SK-N-SH treated with all-trans-retinoic acid at 6 μM for 48 hours (cell line): ENCODE measurements at regions not wholly inside any gene's neighbourhood (a gene's known extent, or its start where the extent isn't known, plus 50 kb on each side); places are given as distances from the start of the nearest gene placed in this dataset.

Experiments
- ATAC-seq: fragments of 200-7000 bp; cut with Tn5 transposase; 3 replicates; pipeline ENCODE4 v1.9.1; 2020; ENCODE audit warnings: mild to moderate bottlenecking, moderate library complexity
- ARNTL ChIP-seq: fragments of 450-650 bp; formaldehyde crosslinking; IDR thresholded peaks from 2 replicates; pipeline ENCODE4 v1.5.0; 2020; ENCODE audit warnings: low read depth, mild to moderate bottlenecking, moderate library complexity, borderline replicate concordance
- BACH2 ChIP-seq: fragments of 250-450 bp; sonication (Bioruptor Pico); IDR thresholded peaks from 2 replicates; pipeline ENCODE4 v1.9.0; 2021; ENCODE audit warnings: mild to moderate bottlenecking, borderline replicate concordance
- CSDC2 ChIP-seq: fragments of 250-450 bp; sonication (Bioruptor Pico); IDR thresholded peaks from 2 replicates; pipeline ENCODE4 v1.5.0; 2020; ENCODE audit warnings: mild to moderate bottlenecking, moderate library complexity
- ESRRG ChIP-seq: fragments of 250-450 bp; sonication (Bioruptor Pico); IDR thresholded peaks from 2 replicates; pipeline ENCODE4 v1.6.1; 2021; ENCODE audit warnings: mild to moderate bottlenecking
- GLIS3 ChIP-seq: fragments of 250-450 bp; sonication (Bioruptor Pico); IDR thresholded peaks from 2 replicates; pipeline ENCODE4 v1.5.0; 2020; ENCODE audit warnings: mild to moderate bottlenecking, moderate library complexity
- ISL1 ChIP-seq: fragments of 250-450 bp; sonication (Bioruptor Pico); IDR thresholded peaks from 2 replicates; pipeline ENCODE4 v2.1.2; 2022; ENCODE audit warnings: mild to moderate bottlenecking, moderate library complexity
- OSR1 ChIP-seq: fragments of 250-450 bp; sonication (Bioruptor Pico); IDR thresholded peaks from 2 replicates; pipeline ENCODE4 v1.8.0; 2022; ENCODE audit warnings: moderate library complexity, mild to moderate bottlenecking, inconsistent platforms
- PPARA ChIP-seq: fragments of 250-450 bp; sonication (Bioruptor Pico); IDR thresholded peaks from 2 replicates; pipeline ENCODE4 v1.5.0; 2020; ENCODE audit warnings: mild to moderate bottlenecking, borderline replicate concordance
- SNAI2 ChIP-seq: fragments of 250-450 bp; sonication (Bioruptor Pico); IDR thresholded peaks from 2 replicates; pipeline ENCODE4 v1.5.0; 2020; ENCODE audit warnings: mild to moderate bottlenecking, moderate library complexity
- TCF4 ChIP-seq: fragments of 250-450 bp; sonication (Bioruptor Pico); IDR thresholded peaks from 2 replicates; pipeline ENCODE4 v1.8.0; 2021; ENCODE audit warnings: mild to moderate bottlenecking, moderate library complexity, borderline replicate concordance
- TOX ChIP-seq: fragments of 250-450 bp; sonication (Bioruptor Pico); IDR thresholded peaks from 2 replicates; pipeline ENCODE4 v1.8.0; 2021; ENCODE audit warnings: mild to moderate bottlenecking, moderate library complexity, borderline replicate concordance
- ZC3H10 ChIP-seq: fragments of 250-450 bp; sonication (Bioruptor Pico); IDR thresholded peaks from 2 replicates; pipeline ENCODE4 v1.5.1; 2021; ENCODE audit warnings: mild to moderate bottlenecking, moderate library complexity
- ZFP3 ChIP-seq: fragments of 250-450 bp; sonication (Bioruptor Pico); IDR thresholded peaks from 2 replicates; pipeline ENCODE4 v1.5.0; 2020; ENCODE audit warnings: mild to moderate bottlenecking, moderate library complexity
- ZFP30 ChIP-seq: fragments of 450-650 bp; formaldehyde crosslinking; IDR thresholded peaks from 2 replicates; pipeline ENCODE4 v1.5.0; 2022; ENCODE audit warnings: mild to moderate bottlenecking, moderate library complexity
- ZNF565 ChIP-seq: fragments of 450-650 bp; formaldehyde crosslinking; conservative IDR thresholded peaks from 2 replicates; pipeline ENCODE4 v1.5.0; 2020; ENCODE audit warnings: low read depth, mild to moderate bottlenecking, moderate library complexity
- ZNF70 ChIP-seq: fragments of 450-650 bp; formaldehyde crosslinking; IDR thresholded peaks from 2 replicates; pipeline ENCODE4 v1.5.0; 2020; ENCODE audit warnings: mild to moderate bottlenecking, moderate library complexity
- ZNF8 ChIP-seq: fragments of 450-650 bp; formaldehyde crosslinking; IDR thresholded peaks from 2 replicates; pipeline ENCODE4 v1.5.0; 2020; ENCODE audit warnings: mild to moderate bottlenecking, moderate library complexity
- TF ChIP-seq, protein P1 (sequence below): fragments of 250-450 bp; sonication (Bioruptor Pico); IDR thresholded peaks from 2 replicates; pipeline ENCODE4 v1.5.1; 2021; ENCODE audit warnings: mild to moderate bottlenecking, moderate library complexity
- TF ChIP-seq, protein P2 (sequence below): fragments of 250-450 bp; sonication (Bioruptor Pico); IDR thresholded peaks from 2 replicates; pipeline ENCODE4 v1.5.1; 2020; ENCODE audit warnings: low read depth, mild to moderate bottlenecking, moderate library complexity
- TF ChIP-seq, protein P3 (sequence below): fragments of 250-450 bp; sonication (Bioruptor Pico); IDR thresholded peaks from 2 replicates; pipeline ENCODE4 v1.5.0; 2020; ENCODE audit warnings: mild to moderate bottlenecking, moderate library complexity
- TF ChIP-seq, protein P4 (sequence below): fragments of 250-450 bp; sonication (Bioruptor Pico); IDR thresholded peaks from 2 replicates; pipeline ENCODE4 v1.8.0; 2021; ENCODE audit warnings: low read depth, mild to moderate bottlenecking, moderate library complexity, borderline replicate concordance
- TF ChIP-seq, protein P5 (sequence below): fragments of 250-450 bp; sonication (Bioruptor Pico); IDR thresholded peaks from 2 replicates; pipeline ENCODE4 v1.8.0; 2020; ENCODE audit warnings: mild to moderate bottlenecking, moderate library complexity, borderline replicate concordance

DNA sequence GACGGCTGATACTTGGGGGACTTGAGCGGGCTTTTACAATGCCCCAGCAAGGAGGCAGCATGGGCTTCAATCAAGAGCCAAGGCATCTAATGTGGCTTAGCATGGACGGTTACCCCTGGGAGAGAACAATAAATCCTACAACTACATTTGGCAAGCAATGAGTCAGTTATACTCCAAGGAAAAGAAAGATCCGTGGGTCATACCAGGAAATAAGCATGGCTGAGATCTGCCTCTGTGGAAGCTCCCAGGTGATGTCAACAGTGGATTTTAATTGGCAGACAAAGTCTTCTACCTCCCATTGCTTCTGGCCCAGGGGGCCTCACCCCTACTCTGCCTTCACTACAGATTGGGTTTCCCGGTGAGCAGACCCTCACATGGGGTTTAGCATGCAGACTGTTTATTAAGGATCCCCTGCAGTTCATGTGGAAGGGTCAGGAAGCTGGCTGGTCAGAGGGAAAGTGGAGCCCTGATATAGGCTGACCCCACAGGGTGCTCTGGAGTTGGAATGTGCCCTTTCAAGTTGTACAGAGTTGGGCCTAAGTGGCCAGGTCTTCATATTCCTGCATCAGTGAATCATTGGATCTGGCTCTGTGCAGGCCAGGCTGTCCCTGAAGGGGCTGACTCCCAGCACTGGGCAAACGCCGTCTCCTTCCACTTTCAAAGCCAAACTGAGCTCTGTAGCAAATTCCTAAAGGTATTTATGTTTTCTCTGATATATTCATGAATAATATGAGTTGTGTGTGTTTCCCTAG, 91.3 kb upstream of the GGTLC1 start:
- TF ChIP-seq, protein P1, sequence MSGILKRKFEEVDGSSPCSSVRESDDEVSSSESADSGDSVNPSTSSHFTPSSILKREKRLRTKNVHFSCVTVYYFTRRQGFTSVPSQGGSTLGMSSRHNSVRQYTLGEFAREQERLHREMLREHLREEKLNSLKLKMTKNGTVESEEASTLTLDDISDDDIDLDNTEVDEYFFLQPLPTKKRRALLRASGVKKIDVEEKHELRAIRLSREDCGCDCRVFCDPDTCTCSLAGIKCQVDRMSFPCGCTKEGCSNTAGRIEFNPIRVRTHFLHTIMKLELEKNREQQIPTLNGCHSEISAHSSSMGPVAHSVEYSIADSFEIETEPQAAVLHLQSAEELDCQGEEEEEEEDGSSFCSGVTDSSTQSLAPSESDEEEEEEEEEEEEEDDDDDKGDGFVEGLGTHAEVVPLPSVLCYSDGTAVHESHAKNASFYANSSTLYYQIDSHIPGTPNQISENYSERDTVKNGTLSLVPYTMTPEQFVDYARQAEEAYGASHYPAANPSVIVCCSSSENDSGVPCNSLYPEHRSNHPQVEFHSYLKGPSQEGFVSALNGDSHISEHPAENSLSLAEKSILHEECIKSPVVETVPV (CRISPR knock-in tag), result no peak
- TF ChIP-seq ZFP3 (CRISPR knock-in tag) (no peak), OSR1 (CRISPR knock-in tag) (no peak), TOX (CRISPR knock-in tag) (no peak), GLIS3 (CRISPR knock-in tag) (no peak), ISL1 (CRISPR knock-in tag) (no peak), ZNF70 (CRISPR knock-in tag) (no peak), ZNF8 (CRISPR knock-in tag) (no peak), BACH2 (CRISPR knock-in tag) (no peak), ZC3H10 (CRISPR knock-in tag) (no peak), TCF4 (CRISPR knock-in tag) (no peak), ZNF565 (CRISPR knock-in tag) (no peak), ARNTL (CRISPR knock-in tag) (no peak), ZFP30 (CRISPR knock-in tag) (no peak), ESRRG (no peak), SNAI2 (CRISPR knock-in tag) (no peak)
- TF ChIP-seq, protein P2, sequence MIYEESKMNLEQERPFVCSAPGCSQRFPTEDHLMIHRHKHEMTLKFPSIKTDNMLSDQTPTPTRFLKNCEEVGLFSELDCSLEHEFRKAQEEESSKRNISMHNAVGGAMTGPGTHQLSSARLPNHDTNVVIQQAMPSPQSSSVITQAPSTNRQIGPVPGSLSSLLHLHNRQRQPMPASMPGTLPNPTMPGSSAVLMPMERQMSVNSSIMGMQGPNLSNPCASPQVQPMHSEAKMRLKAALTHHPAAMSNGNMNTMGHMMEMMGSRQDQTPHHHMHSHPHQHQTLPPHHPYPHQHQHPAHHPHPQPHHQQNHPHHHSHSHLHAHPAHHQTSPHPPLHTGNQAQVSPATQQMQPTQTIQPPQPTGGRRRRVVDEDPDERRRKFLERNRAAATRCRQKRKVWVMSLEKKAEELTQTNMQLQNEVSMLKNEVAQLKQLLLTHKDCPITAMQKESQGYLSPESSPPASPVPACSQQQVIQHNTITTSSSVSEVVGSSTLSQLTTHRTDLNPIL, result no peak
- TF ChIP-seq, protein P3, sequence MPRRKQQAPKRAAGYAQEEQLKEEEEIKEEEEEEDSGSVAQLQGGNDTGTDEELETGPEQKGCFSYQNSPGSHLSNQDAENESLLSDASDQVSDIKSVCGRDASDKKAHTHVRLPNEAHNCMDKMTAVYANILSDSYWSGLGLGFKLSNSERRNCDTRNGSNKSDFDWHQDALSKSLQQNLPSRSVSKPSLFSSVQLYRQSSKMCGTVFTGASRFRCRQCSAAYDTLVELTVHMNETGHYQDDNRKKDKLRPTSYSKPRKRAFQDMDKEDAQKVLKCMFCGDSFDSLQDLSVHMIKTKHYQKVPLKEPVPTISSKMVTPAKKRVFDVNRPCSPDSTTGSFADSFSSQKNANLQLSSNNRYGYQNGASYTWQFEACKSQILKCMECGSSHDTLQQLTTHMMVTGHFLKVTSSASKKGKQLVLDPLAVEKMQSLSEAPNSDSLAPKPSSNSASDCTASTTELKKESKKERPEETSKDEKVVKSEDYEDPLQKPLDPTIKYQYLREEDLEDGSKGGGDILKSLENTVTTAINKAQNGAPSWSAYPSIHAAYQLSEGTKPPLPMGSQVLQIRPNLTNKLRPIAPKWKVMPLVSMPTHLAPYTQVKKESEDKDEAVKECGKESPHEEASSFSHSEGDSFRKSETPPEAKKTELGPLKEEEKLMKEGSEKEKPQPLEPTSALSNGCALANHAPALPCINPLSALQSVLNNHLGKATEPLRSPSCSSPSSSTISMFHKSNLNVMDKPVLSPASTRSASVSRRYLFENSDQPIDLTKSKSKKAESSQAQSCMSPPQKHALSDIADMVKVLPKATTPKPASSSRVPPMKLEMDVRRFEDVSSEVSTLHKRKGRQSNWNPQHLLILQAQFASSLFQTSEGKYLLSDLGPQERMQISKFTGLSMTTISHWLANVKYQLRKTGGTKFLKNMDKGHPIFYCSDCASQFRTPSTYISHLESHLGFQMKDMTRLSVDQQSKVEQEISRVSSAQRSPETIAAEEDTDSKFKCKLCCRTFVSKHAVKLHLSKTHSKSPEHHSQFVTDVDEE (CRISPR knock-in tag), result no peak
- TF ChIP-seq, protein P4, sequence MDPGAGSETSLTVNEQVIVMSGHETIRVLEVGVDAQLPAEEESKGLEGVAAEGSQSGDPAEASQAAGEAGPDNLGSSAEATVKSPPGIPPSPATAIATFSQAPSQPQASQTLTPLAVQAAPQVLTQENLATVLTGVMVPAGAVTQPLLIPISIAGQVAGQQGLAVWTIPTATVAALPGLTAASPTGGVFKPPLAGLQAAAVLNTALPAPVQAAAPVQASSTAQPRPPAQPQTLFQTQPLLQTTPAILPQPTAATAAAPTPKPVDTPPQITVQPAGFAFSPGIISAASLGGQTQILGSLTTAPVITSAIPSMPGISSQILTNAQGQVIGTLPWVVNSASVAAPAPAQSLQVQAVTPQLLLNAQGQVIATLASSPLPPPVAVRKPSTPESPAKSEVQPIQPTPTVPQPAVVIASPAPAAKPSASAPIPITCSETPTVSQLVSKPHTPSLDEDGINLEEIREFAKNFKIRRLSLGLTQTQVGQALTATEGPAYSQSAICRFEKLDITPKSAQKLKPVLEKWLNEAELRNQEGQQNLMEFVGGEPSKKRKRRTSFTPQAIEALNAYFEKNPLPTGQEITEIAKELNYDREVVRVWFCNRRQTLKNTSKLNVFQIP, result no peak
- no peak for ATAC-seq

DNA sequence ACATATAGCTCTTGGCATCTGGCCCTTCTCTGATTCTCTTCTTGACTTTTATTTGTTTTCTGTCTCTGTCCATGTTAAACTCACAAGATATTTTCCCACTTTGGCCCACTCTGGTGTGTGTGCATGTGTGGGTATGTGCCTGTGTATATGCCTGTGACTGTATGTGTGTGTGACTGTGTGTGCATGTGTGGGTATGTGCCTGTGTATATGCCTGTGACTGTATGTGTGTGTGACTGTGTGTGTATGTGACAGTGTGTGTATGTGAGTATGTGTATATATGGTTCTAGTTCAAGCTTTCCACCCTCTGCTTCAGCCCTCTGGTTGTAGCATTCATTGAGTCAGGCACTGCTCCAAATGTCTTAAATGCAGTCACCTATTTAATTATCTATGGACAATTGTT, 88.6 kb upstream of the GGTLC1 start:
- no peak for ATAC-seq
- TF ChIP-seq ZNF565 (CRISPR knock-in tag) (no peak), ARNTL (CRISPR knock-in tag) (no peak), ISL1 (CRISPR knock-in tag) (no peak), CSDC2 (no peak), ZFP3 (CRISPR knock-in tag) (no peak), ZFP30 (CRISPR knock-in tag) (no peak), ZNF70 (CRISPR knock-in tag) (no peak), BACH2 (CRISPR knock-in tag) (no peak), ESRRG (no peak), ZNF8 (CRISPR knock-in tag) (no peak), GLIS3 (CRISPR knock-in tag) (no peak), TOX (CRISPR knock-in tag) (no peak), PPARA (CRISPR knock-in tag) (no peak), OSR1 (CRISPR knock-in tag) (no peak), SNAI2 (CRISPR knock-in tag) (no peak)
- TF ChIP-seq, protein P5, sequence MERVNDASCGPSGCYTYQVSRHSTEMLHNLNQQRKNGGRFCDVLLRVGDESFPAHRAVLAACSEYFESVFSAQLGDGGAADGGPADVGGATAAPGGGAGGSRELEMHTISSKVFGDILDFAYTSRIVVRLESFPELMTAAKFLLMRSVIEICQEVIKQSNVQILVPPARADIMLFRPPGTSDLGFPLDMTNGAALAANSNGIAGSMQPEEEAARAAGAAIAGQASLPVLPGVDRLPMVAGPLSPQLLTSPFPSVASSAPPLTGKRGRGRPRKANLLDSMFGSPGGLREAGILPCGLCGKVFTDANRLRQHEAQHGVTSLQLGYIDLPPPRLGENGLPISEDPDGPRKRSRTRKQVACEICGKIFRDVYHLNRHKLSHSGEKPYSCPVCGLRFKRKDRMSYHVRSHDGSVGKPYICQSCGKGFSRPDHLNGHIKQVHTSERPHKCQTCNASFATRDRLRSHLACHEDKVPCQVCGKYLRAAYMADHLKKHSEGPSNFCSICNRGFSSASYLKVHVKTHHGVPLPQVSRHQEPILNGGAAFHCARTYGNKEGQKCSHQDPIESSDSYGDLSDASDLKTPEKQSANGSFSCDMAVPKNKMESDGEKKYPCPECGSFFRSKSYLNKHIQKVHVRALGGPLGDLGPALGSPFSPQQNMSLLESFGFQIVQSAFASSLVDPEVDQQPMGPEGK (CRISPR knock-in tag), result no peak
- TF ChIP-seq, protein P1 (CRISPR knock-in tag), result no peak
- TF ChIP-seq, protein P3 (CRISPR knock-in tag), result no peak
- TF ChIP-seq, protein P4, result no peak
